SU-DHL-6 (cell line): ENCODE measurements at regions not wholly inside any gene's neighbourhood (a gene's known extent, or its start where the extent isn't known, plus 50 kb on each side); places are given as distances from the start of the nearest gene placed in this dataset.

ENCODE experiments used
- H2AFZ ChIP-seq: fragments of 200-600 bp; sonication (generic); 2 replicates; pipeline ENCODE4 v1.6.1; 2014; ENCODE audit warnings: low read depth, mild to moderate bottlenecking, moderate library complexity, mixed read lengths, antibody characterized with exemption, low read length; ENCODE audit not compliant: severe bottlenecking
- H3F3A ChIP-seq: fragments of 200-600 bp; shearing (Covaris generic); 2 replicates; pipeline ENCODE4 v1.6.0; 2016; ENCODE audit warnings: antibody characterized with exemption, mild to moderate bottlenecking; ENCODE audit not compliant: insufficient read depth
- H3K27ac ChIP-seq: fragments of 200-600 bp; sonication (generic); 2 replicates; pipeline ENCODE4 v1.5.1; 2016; ENCODE audit warnings: low read depth, mild to moderate bottlenecking, low read length, moderate library complexity, mixed read lengths
- H3K27me3 ChIP-seq: fragments of 200-600 bp; sonication (generic), shearing (Covaris generic); 2 replicates; pipeline ENCODE4 v1.6.0; 2014; ENCODE audit warnings: mild to moderate bottlenecking, low read length
- H3K36me3 ChIP-seq: fragments of 200-600 bp; sonication (generic); 2 replicates; pipeline ENCODE4 v1.6.1; 2014; ENCODE audit warnings: mild to moderate bottlenecking, low read length, mixed read lengths
- H3K4me2 ChIP-seq: fragments of 300-600, 200-600 bp; shearing (Covaris generic), sonication (generic); 2 replicates; pipeline ENCODE4 v1.6.0; 2014; ENCODE audit warnings: low read length, low read depth, mild to moderate bottlenecking; ENCODE audit not compliant: poor library complexity, severe bottlenecking
- H3K4me3 ChIP-seq: fragments of 200-600 bp; sonication (generic); 2 replicates; pipeline ENCODE4 v1.5.1; 2014; ENCODE audit warnings: antibody characterized with exemption, low read length, mild to moderate bottlenecking, mixed read lengths; ENCODE audit not compliant: insufficient read depth, poor library complexity, severe bottlenecking
- H3K79me2 ChIP-seq: fragments of 200-600 bp; sonication (generic); 2 replicates; pipeline ENCODE4 v1.6.1; 2014; ENCODE audit warnings: mild to moderate bottlenecking, low read length, moderate library complexity; ENCODE audit not compliant: insufficient read depth
- H3K9ac ChIP-seq: fragments of 200-600 bp; sonication (generic); 2 replicates; pipeline ENCODE4 v1.7.0; 2014; ENCODE audit warnings: mild to moderate bottlenecking, low read length
- H3K9me2 ChIP-seq: fragments of 200-600 bp; sonication (generic); replicated peaks from 2 replicates; pipeline ENCODE4 v1.6.1; 2014; ENCODE audit warnings: low read length; ENCODE audit not compliant: insufficient read depth
- H3K9me3 ChIP-seq: fragments of 200-600 bp; sonication (generic); 2 replicates; pipeline ENCODE4 v1.6.1; 2014; ENCODE audit warnings: low read length, mixed read lengths; ENCODE audit not compliant: insufficient read depth
- H4K20me1 ChIP-seq: fragments of 200-600 bp; sonication (generic); 2 replicates; pipeline ENCODE4 v1.6.1; 2014; ENCODE audit warnings: low read depth, mild to moderate bottlenecking, antibody characterized with exemption, low read length, moderate library complexity, mixed read lengths
- CTCF ChIP-seq: fragments of 200-600 bp; sonication (generic); IDR thresholded peaks from one replicate; pipeline ENCODE4 v1.5.1; 2017; ENCODE audit warnings: antibody characterized with exemption, mild to moderate bottlenecking, low read length, moderate library complexity; ENCODE audit not compliant: insufficient read depth, poor library complexity, severe bottlenecking
- EZH2phosphoT487 ChIP-seq: fragments of 200-600 bp; sonication (generic), shearing (Covaris generic); conservative IDR thresholded peaks from 2 replicates; pipeline ENCODE4 v1.6.1; 2018; ENCODE audit warnings: mild to moderate bottlenecking, antibody characterized with exemption, low read length, moderate library complexity, mixed read lengths

GRCh38 chr13:56457535-56458190 is 683.1 kb upstream of the PRR20A start:
- Histone ChIP-seq H3K9me2 (0 out of 2 replicates have a peak, but pooled peaks cover 4% of the 10 kb centered on the region), H3K79me2 (no peaks in the 10 kb centered on the region), H3K27me3 (no peaks in the 10 kb centered on the region), H3K36me3 (no peaks in the 10 kb centered on the region), H3F3A (no peaks in the 10 kb centered on the region), H3K9ac (no peak overlapping the region), H2AFZ (no peak overlapping the region), H3K4me3 (no peak overlapping the region), H3K4me2 (no peak overlapping the region), H3K27ac (no peak overlapping the region), H3K9me3 (0 out of 2 replicates have a peak, but pooled peaks cover 4% of the 10 kb centered on the region), H4K20me1 (no peaks in the 10 kb centered on the region)
- no peak for TF ChIP-seq EZH2phosphoT487
- TF ChIP-seq CTCF, result no peak

GRCh38 chr13:56459286-56459685 is 681.4 kb upstream of the PRR20A start:
- 0 out of 2 replicates have a peak, but pooled peaks cover 4% of the 10 kb centered on the region for H3K9me2 ChIP-seq
- H3K4me3 ChIP-seq, result no peak overlapping the region
- H3K36me3 ChIP-seq, result no peaks in the 10 kb centered on the region
- H3K79me2 ChIP-seq, result no peaks in the 10 kb centered on the region
- H2AFZ ChIP-seq, result no peak overlapping the region
- H3K9me3 ChIP-seq, result 0 out of 2 replicates have a peak, but pooled peaks cover 4% of the 10 kb centered on the region
- TF ChIP-seq EZH2phosphoT487 (no peak), CTCF (no peak)
- no peaks in the 10 kb centered on the region for H4K20me1 ChIP-seq
- no peak overlapping the region for H3K4me2 ChIP-seq
- H3K9ac ChIP-seq, result no peak overlapping the region
- H3K27ac ChIP-seq, result no peak overlapping the region
- H3F3A ChIP-seq, result no peaks in the 10 kb centered on the region
- no peaks in the 10 kb centered on the region for H3K27me3 ChIP-seq

- Histone ChIP-seq H3K9ac (no peak overlapping the region), H3K27ac (no peak overlapping the region), H2AFZ (no peak overlapping the region), H3K36me3 (no peaks in the 10 kb centered on the region), H3K79me2 (no peaks in the 10 kb centered on the region), H3F3A (no peaks in the 10 kb centered on the region), H3K4me3 (no peak overlapping the region), H3K9me2 (no peaks in the 10 kb centered on the region), H3K27me3 (no peaks in the 10 kb centered on the region), H3K4me2 (no peak overlapping the region), H4K20me1 (no peaks in the 10 kb centered on the region), H3K9me3 (no peaks in the 10 kb centered on the region)
- no peak for TF ChIP-seq CTCF
- no peak for TF ChIP-seq EZH2phosphoT487
Observed at GRCh38 chr13:56501750-56502149, 639.0 kb upstream of the PRR20A start.
